HepG2 (cell line): ENCODE measurements at regions not wholly inside any gene's neighbourhood (a gene's known extent, or its start where the extent isn't known, plus 50 kb on each side); places are given as distances from the start of the nearest gene placed in this dataset.
"Not testable (repeated sequence)": the region's sequence is repeated elsewhere in the genome, so short reads cannot be mapped to it uniquely, and the experiment has no call there.

Experiments
- ATAC-seq: fragments of 200-7000 bp; cut with Tn5 transposase; 3 replicates; pipeline ENCODE4 v1.9.1; 2020; ENCODE audit warnings: mild to moderate bottlenecking, moderate library complexity
- BruUV-seq: library from RNA; stranded (reverse); fragments of 400-500 nt; replicated peaks from 2 replicates; lab custom pipeline; 2021; lab: Mats Ljungman, UMichigan
- CTCF ChIA-PET: fragments of 300-600 bp; formaldehyde crosslinking; extraction: SDS; loops from one replicate; lab custom pipeline; 2021; ENCODE audit warnings: low total read pairs, inconsistent platforms, low intra/inter-chr PET ratio; lab: Yijun Ruan, JAX
- POLR2A ChIA-PET: fragments of 350-600 bp; sonication (Branson Sonifier 250); formaldehyde crosslinking; loops from one replicate; lab custom pipeline; 2020; ENCODE audit warnings: antibody characterized with exemption, inconsistent platforms; lab: Yijun Ruan, JAX
- DNase-seq: peaks from one replicate; pipeline ENCODE4 v3.0.0-alpha.2; 2015; ENCODE audit warnings: low spot score
- FAIRE-seq: peaks from 3 replicates; lab custom pipeline; 2011; peaks lifted over from hg19 to GRCh38; lab: Jason Lieb, UNC
- H2AFZ ChIP-seq: one replicate; pipeline ENCODE4 v1.6.1; 2011; ENCODE audit warnings: low read length, inconsistent platforms
- H3K27ac ChIP-seq: fragments of 300-600 bp; 3 replicates; pipeline ENCODE4 v1.8.0; 2011; ENCODE audit warnings: mixed run types, mild to moderate bottlenecking, mixed read lengths, low read length, inconsistent platforms; ENCODE audit not compliant: insufficient read depth; ENCODE audit errors: extremely low read length
- H3K27me3 ChIP-seq, 2 experiments: fragments of 200-600 bp in 1 of 2; 2 replicates in 1 of 2; 3 replicates in 1 of 2; pipeline versions ENCODE4 v1.6.0 to v1.8.0; 2011; ENCODE audit warnings: low read length in 2 of 2, mild to moderate bottlenecking in 2 of 2, moderate library complexity in 2 of 2, inconsistent platforms in 1 of 2; ENCODE audit not compliant: insufficient read depth in 2 of 2, control insufficient read depth in 1 of 2
- H3K36me3 ChIP-seq, 2 experiments: fragments of 200-600 bp in 1 of 2; replicated peaks in 1 of 2; 2 replicates in 1 of 2; 3 replicates in 1 of 2; pipeline versions ENCODE4 v1.5.1 to v1.8.0; 2011; ENCODE audit warnings: low read length in 2 of 2, inconsistent platforms in 1 of 2; ENCODE audit not compliant: insufficient read depth in 2 of 2, control insufficient read depth in 1 of 2
- H3K4me1 ChIP-seq: 2 replicates; pipeline ENCODE4 v1.5.1; 2012; ENCODE audit warnings: low read length, inconsistent platforms; ENCODE audit not compliant: insufficient read depth
- H3K4me2 ChIP-seq: 2 replicates; pipeline ENCODE4 v1.6.0; 2011; ENCODE audit warnings: low read depth, low read length, inconsistent platforms
- H3K4me3 ChIP-seq, 3 experiments: fragments of 200-600 bp in 1 of 3; sonication (generic), shearing (Covaris generic) in 1 of 3; replicated peaks in 1 of 3; 2 replicates each; pipeline ENCODE4 v1.5.1; 2011 to 2016; ENCODE audit warnings: low read length in 3 of 3, inconsistent platforms in 2 of 3, low read depth in 2 of 3, mild to moderate bottlenecking in 2 of 3, control low read depth in 1 of 3, mixed read lengths in 1 of 3; ENCODE audit not compliant: insufficient read depth in 1 of 3
- H3K79me2 ChIP-seq: one replicate; pipeline ENCODE4 v1.6.1; 2011; ENCODE audit warnings: low read length, inconsistent platforms; ENCODE audit not compliant: insufficient read depth
- H3K9ac ChIP-seq: 2 replicates; pipeline ENCODE4 v1.6.0; 2011; ENCODE audit warnings: mild to moderate bottlenecking, low read depth, low read length, inconsistent platforms; ENCODE audit not compliant: insufficient read depth
- H3K9me3 ChIP-seq: 2 replicates; pipeline ENCODE4 v1.5.1; 2012; ENCODE audit warnings: mild to moderate bottlenecking, low read length
- H4K20me1 ChIP-seq: 2 replicates; pipeline ENCODE4 v1.6.0; 2011; ENCODE audit warnings: inconsistent platforms, mild to moderate bottlenecking, low read length, moderate library complexity; ENCODE audit not compliant: insufficient read depth
- CEBPG ChIP-seq: IDR thresholded peaks from 2 replicates; pipeline ENCODE4 v1.6.1; 2016
- GABPB1 ChIP-seq: IDR thresholded peaks from 2 replicates; pipeline ENCODE4 v1.6.1; 2016; ENCODE audit warnings: mild to moderate bottlenecking, missing genetic modification reagents, moderate library complexity, missing compliant biosample characterization
- GATA4 ChIP-seq: sonication (generic); IDR thresholded peaks from 2 replicates; pipeline ENCODE4 v1.6.1; 2016; ENCODE audit warnings: antibody characterized with exemption, low read depth, borderline replicate concordance
- HNRNPK ChIP-seq: fragments of 200-400 bp; formaldehyde crosslinking; IDR thresholded peaks from 2 replicates; pipeline ENCODE4 v1.6.1; 2018; ENCODE audit warnings: low read length, low read depth, moderate library complexity, mild to moderate bottlenecking; ENCODE audit not compliant: poor library complexity, severe bottlenecking
- JARID2 ChIP-seq: sonication (generic); formaldehyde crosslinking; IDR thresholded peaks from 2 replicates; pipeline ENCODE4 v1.8.1; 2023; ENCODE audit warnings: missing genetic modification reagents, inconsistent platforms; ENCODE audit not compliant: insufficient replicate concordance
- POLR2G ChIP-seq: fragments of 200-400 bp; formaldehyde crosslinking; IDR thresholded peaks from 2 replicates; pipeline ENCODE4 v1.6.1; 2018; ENCODE audit warnings: mild to moderate bottlenecking, low read depth, low read length, moderate library complexity
- SKI ChIP-seq: fragments of 450-650 bp; IDR thresholded peaks from one replicate; pipeline ENCODE4 v1.6.1; 2018; ENCODE audit warnings: mild to moderate bottlenecking; ENCODE audit not compliant: partially characterized antibody
- TSC22D2 ChIP-seq: sonication (generic); formaldehyde crosslinking; IDR thresholded peaks from 2 replicates; pipeline ENCODE4 v1.5.1; 2020; ENCODE audit warnings: missing genetic modification reagents, mild to moderate bottlenecking, borderline replicate concordance
- ZBTB20 ChIP-seq: sonication (generic); formaldehyde crosslinking; IDR thresholded peaks from 2 replicates; pipeline ENCODE4 v1.8.1; 2023; ENCODE audit warnings: missing genetic modification reagents, low read depth, mild to moderate bottlenecking, borderline replicate concordance
- ZKSCAN5 ChIP-seq: sonication (generic); formaldehyde crosslinking; IDR thresholded peaks from 2 replicates; pipeline ENCODE4 v1.5.1; 2020; ENCODE audit warnings: mild to moderate bottlenecking, missing genetic modification reagents
- ZNF232 ChIP-seq: sonication (generic); formaldehyde crosslinking; IDR thresholded peaks from 2 replicates; pipeline ENCODE4 v1.4.0; 2020; ENCODE audit warnings: missing genetic modification reagents, borderline replicate concordance
- ZNF496 ChIP-seq: sonication (generic); formaldehyde crosslinking; IDR thresholded peaks from 2 replicates; pipeline ENCODE4 v1.8.1; 2023; ENCODE audit warnings: mild to moderate bottlenecking, moderate library complexity, missing genetic modification reagents; ENCODE audit not compliant: insufficient replicate concordance
- WGBS: methylation state at CpG from one replicate; pipeline ENCODE4 v1.1.6; 2017; ENCODE audit warnings: low lambda C conversion rate; 5-methylcytosine and 5-hydroxymethylcytosine counted together
- in situ Hi-C: cut with HindIII; loops from 2 replicates; pipeline ENCODE4 v1.10.0; 2017; ENCODE audit warnings: low pct_unique_long_range_greater_than_20kb; ENCODE audit not compliant: extremely low pct_ligation_motif_present
- intact Hi-C: fragments of 100-400 bp; cut with micrococcal nuclease; formaldehyde crosslinking; loops from one replicate; pipeline ENCODE4 v1.10.0; 2022; ENCODE audit not compliant: unreplicated experiment

- in situ Hi-C loops, result no loop called here
- POLR2A ChIA-PET, result no interaction called here
- no TSS peak for BruUV-seq
These were observed 173.6 kb downstream of the NRN1 start for GRCh38 chr6:5833120-5833519.

GRCh38 chr6:5832668-5833067 lies 174.1 kb downstream of the NRN1 start:
- WGBS, result 29% methylated on average over 3 of the region's 3 CpGs
- ChIA-PET POLR2A (no interaction called here), CTCF (no interaction called here)
- ATAC-seq, result peak; percentile 21; the same call in 1 of the 3 replicates
- no peak for DNase-seq
- H2AFZ ChIP-seq, result no peak overlapping the region
- intact Hi-C loops, result no loop called here
- H3K79me2 ChIP-seq, result no peaks in the 10 kb centered on the region
- no peak overlapping the region for H3K27ac ChIP-seq
- no peak overlapping the region for H3K4me3 ChIP-seq
- no peak overlapping the region for H3K4me2 ChIP-seq
- no TSS peak for BruUV-seq
- H3K36me3 ChIP-seq, result no peaks in the 10 kb centered on the region
- TF ChIP-seq HNRNPK, result peak; percentile 41
- TF ChIP-seq ZBTB20 (CRISPR knock-in tag), result no peak
- H3K4me1 ChIP-seq, result no peaks in the 10 kb centered on the region
- no peak for FAIRE-seq
- no peaks in the 10 kb centered on the region for H3K9me3 ChIP-seq
- H4K20me1 ChIP-seq, result no peaks in the 10 kb centered on the region
- in situ Hi-C loops, result no loop called here
- no peak overlapping the region for H3K9ac ChIP-seq
- peaks cover 0 to 10% of the 10 kb centered on the region in 2 experiments; a peak in 1 of 5 replicates for H3K27me3 ChIP-seq

More at GRCh38 chr6:5833120-5833519, 173.6 kb downstream of the NRN1 start:
- TF ChIP-seq JARID2 (no peak), GABPB1 (CRISPR knock-in tag) (no peak), TSC22D2 (CRISPR knock-in tag) (no peak), ZNF496 (CRISPR knock-in tag) (no peak), SKI (no peak), GATA4 (no peak), CEBPG (CRISPR knock-in tag) (no peak), POLR2G (no peak), ZNF232 (CRISPR knock-in tag) (no peak), ZKSCAN5 (CRISPR knock-in tag) (no peak)
- Histone ChIP-seq H3K27me3 (peaks cover 0 to 10% of the 10 kb centered on the region in 2 experiments; a peak in 1 of 5 replicates), H4K20me1 (no peaks in the 10 kb centered on the region), H3K79me2 (no peaks in the 10 kb centered on the region), H3K36me3 (no peaks in the 10 kb centered on the region), H3K4me3 (no peak overlapping the region), H2AFZ (no peak overlapping the region), H3K9ac (no peak overlapping the region), H3K9me3 (no peaks in the 10 kb centered on the region), H3K27ac (no peak overlapping the region), H3K4me1 (no peaks in the 10 kb centered on the region), H3K4me2 (no peak overlapping the region)
- ATAC-seq, result no peak
- no peak for FAIRE-seq
- intact Hi-C loops, result no loop called here
- 55% methylated on average over 2 of the region's 3 CpGs for WGBS
- CTCF ChIA-PET, result no interaction called here
- no peak for DNase-seq

DNA sequence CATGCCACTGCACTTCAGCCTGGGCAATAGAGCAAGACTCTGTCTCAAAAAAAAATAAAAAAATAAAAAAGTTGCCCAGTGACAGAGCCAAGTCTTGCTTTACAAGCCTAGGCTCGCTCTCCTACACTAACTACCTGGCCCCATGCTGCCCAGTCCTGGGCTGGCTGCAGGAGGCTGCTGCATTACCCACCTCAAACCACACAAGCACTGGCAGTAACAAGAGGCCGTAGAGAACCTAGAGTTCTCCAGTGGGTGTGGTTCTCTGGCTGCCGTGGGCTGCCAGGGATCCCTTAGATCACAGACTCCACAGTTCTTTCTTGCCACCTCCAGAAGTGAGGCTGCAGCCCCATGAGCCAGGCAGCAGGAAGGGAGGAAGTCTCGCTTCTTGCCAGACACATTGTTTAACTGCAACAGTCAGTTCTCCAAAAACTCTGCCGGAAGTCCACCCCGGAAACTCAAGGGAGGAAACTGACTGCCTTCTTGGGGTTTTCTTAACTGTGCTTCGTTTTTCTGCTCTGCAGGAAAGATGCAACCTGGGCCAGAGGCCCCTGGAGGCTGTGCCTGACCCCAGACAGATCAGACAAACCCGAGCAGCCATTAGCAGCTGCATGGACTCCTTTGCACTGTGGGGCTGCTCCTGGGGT lies 175.4 kb downstream of the NRN1 start:
- H3K79me2 ChIP-seq, H3K9ac ChIP-seq, H4K20me1 ChIP-seq, FAIRE-seq, CTCF ChIA-PET, H3K9me3 ChIP-seq, H2AFZ ChIP-seq, intact Hi-C loops, DNase-seq, H3K4me1 ChIP-seq, H3K4me3 ChIP-seq, H3K36me3 ChIP-seq, BruUV-seq, POLR2A ChIA-PET, in situ Hi-C loops, H3K4me2 ChIP-seq, H3K27ac ChIP-seq: not testable (repeated sequence)
- 14% methylated on average over 8 of the region's 8 CpGs for WGBS
- peaks cover 0 to 14% of the 10 kb centered on the region in 2 experiments; a peak in 1 of 5 replicates for H3K27me3 ChIP-seq
- peak; percentile 24; the same call in 1 of the 3 replicates for ATAC-seq
